Kidney (tissue), 13 donors: ENCODE measurements at regions not wholly inside any gene's neighbourhood (a gene's known extent, or its start where the extent isn't known, plus 50 kb on each side); places are given as distances from the start of the nearest gene placed in this dataset.
A peak's percentile ranks its signal among the peaks of the same experiment; 100 is the strongest.

Experiments
- DNase-seq, 5 donors: peaks; one replicate each; pipeline ENCODE4 v3.0.0-alpha.2; 2013 to 2020
- FAIRE-seq: peaks from 2 replicates; lab custom pipeline; 2012; peaks lifted over from hg19 to GRCh38; lab: Jason Lieb, UNC
- H3K27ac ChIP-seq, 2 donors: one replicate each; pipeline ENCODE4 v1.7.0; 2013; ENCODE audit warnings: low read depth in 2 of 2, low read length in 2 of 2, inconsistent platforms in 1 of 2
- H3K27me3 ChIP-seq: one replicate; pipeline ENCODE4 v1.7.1; 2013; ENCODE audit warnings: low read length, inconsistent platforms; ENCODE audit not compliant: control insufficient read depth, insufficient read depth
- H3K36me3 ChIP-seq, 3 donors: one replicate each; pipeline versions ENCODE4 v1.7.0 to v1.7.1; 2013; ENCODE audit warnings: low read length in 3 of 3, control low read depth in 1 of 3, inconsistent platforms in 1 of 3; ENCODE audit not compliant: insufficient read depth in 3 of 3, control insufficient read depth in 2 of 3
- H3K4me1 ChIP-seq, 3 donors: one replicate each; pipeline versions ENCODE4 v1.7.0 to v1.7.1; 2013; ENCODE audit warnings: low read length in 3 of 3, inconsistent platforms in 1 of 3, low read depth in 1 of 3; ENCODE audit not compliant: control insufficient read depth in 2 of 3, insufficient read depth in 2 of 3
- H3K4me3 ChIP-seq, 3 donors: one replicate each; pipeline versions ENCODE4 v1.7.0 to v1.8.1; 2013; ENCODE audit warnings: low read length in 3 of 3, control low read depth in 1 of 3, inconsistent platforms in 1 of 3
- H3K9ac ChIP-seq, 3 donors: one replicate each; pipeline versions ENCODE4 v1.7.0 to v1.7.1; 2013; ENCODE audit warnings: low read length in 3 of 3, control low read depth in 1 of 3, inconsistent platforms in 1 of 3
- H3K9me3 ChIP-seq, 3 donors: one replicate each; pipeline versions ENCODE4 v1.7.0 to v1.7.1; 2013; ENCODE audit warnings: low read length in 3 of 3, control low read depth in 1 of 3, inconsistent platforms in 1 of 3; ENCODE audit not compliant: control insufficient read depth in 2 of 3, insufficient read depth in 1 of 3
- intact Hi-C: fragments of 100-400 bp; cut with DNase I; formaldehyde crosslinking; loops from one replicate; pipeline ENCODE4 v1.11.1; 2022
- TF ChIP-seq, protein P1 (sequence below): IDR thresholded peaks from 3 replicates; pipeline ENCODE4 v1.5.1; 2012; ENCODE audit warnings: mild to moderate bottlenecking, moderate library complexity, borderline replicate concordance; ENCODE audit not compliant: insufficient read depth; ENCODE audit errors: extremely low read depth
- donor health status: control.
- donor health status: control.
- donor health status: control.
- donor health status: control.
- donor health status: control.
- donor health status: DM: yes; HTN: yes; CAD: no.
- donor health status: Normal renal cell carcinoma (clear cell type).

DNA sequence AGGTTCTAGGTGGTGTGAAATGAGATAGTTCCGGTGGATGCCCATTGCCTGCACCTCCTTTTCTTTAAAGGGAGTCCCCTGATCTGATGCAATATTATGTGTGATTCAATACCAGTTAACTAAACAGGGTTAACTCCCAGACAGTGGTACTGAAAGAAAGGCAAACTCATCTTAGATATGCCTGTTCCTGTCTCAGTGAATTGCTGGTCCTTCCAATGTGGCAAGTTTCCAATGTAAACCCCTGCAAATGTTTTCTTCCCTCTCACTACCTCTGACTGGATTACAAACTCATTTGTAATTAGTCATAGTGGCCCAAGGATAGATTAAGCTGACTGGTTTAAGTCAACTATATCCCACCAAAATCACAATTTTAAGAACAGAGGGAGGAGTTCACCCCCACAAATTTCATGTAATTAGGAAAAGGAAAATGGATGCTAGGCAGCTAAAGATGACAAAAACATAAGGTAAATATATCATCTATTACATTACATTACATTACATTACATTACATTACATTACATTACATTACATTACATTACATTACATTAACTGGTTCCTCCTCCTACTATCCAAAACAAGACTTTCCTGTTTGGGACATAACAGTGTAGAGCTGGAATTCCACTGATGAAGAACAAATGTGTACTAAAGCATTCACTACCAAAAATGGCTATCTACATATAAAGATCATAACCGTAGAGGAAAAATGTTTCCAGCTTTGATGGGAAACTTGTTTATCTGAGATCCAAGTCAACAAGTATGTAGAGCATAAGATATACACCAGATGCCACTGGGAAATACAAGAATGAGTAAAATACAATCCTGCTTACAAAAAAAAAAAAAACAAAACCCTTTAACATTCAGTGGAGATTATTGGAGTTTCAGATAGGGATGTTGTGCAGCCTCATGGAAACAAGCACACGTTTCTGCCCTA is 121.5 kb upstream of the SNX2 start:
- Histone ChIP-seq H3K4me1 (no peaks in the 10 kb centered on the region), H3K9ac (no peak overlapping the region), H3K27ac (no peak overlapping the region), H3K4me3 (no peak overlapping the region), H3K27me3 (no peaks in the 10 kb centered on the region), H3K36me3 (no peaks in the 10 kb centered on the region), H3K9me3 (no peaks in the 10 kb centered on the region)
- DNase-seq = peak in 2 of 5 donors; percentile 31 to 44
- TF ChIP-seq, protein P1, sequence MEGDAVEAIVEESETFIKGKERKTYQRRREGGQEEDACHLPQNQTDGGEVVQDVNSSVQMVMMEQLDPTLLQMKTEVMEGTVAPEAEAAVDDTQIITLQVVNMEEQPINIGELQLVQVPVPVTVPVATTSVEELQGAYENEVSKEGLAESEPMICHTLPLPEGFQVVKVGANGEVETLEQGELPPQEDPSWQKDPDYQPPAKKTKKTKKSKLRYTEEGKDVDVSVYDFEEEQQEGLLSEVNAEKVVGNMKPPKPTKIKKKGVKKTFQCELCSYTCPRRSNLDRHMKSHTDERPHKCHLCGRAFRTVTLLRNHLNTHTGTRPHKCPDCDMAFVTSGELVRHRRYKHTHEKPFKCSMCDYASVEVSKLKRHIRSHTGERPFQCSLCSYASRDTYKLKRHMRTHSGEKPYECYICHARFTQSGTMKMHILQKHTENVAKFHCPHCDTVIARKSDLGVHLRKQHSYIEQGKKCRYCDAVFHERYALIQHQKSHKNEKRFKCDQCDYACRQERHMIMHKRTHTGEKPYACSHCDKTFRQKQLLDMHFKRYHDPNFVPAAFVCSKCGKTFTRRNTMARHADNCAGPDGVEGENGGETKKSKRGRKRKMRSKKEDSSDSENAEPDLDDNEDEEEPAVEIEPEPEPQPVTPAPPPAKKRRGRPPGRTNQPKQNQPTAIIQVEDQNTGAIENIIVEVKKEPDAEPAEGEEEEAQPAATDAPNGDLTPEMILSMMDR = no peak
- no peak for FAIRE-seq
- intact Hi-C loops = no loop called here

DNA sequence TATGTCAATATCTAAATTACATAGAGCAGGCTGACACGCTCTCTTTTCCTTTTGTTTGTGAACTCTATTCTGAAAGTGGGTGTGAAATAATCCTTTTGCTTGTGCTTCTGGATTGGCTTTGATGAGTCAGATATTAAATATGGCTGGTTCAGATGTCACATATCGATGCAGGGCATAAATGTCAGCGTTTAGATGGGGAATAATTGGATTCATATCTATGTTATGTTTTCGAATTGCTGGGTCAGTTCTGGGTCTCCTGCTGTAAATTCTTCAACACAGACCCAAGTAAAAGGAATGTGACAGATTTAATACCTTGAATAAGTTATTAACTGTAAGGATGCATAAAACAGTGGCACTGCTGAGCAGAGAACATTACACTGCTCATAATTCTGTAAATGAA is 118.7 kb upstream of the SNX2 start:
- DNase-seq (no peak), FAIRE-seq (no peak)
- H3K27me3 ChIP-seq = no peaks in the 10 kb centered on the region
- no peaks in the 10 kb centered on the region for H3K4me1 ChIP-seq
- H3K36me3 ChIP-seq = no peaks in the 10 kb centered on the region
- intact Hi-C loops = no loop called here
- no peak overlapping the region for H3K9ac ChIP-seq
- H3K4me3 ChIP-seq = no peak overlapping the region
- no peaks in the 10 kb centered on the region for H3K9me3 ChIP-seq
- TF ChIP-seq, protein P1 = no peak
- H3K27ac ChIP-seq = no peak overlapping the region

DNA sequence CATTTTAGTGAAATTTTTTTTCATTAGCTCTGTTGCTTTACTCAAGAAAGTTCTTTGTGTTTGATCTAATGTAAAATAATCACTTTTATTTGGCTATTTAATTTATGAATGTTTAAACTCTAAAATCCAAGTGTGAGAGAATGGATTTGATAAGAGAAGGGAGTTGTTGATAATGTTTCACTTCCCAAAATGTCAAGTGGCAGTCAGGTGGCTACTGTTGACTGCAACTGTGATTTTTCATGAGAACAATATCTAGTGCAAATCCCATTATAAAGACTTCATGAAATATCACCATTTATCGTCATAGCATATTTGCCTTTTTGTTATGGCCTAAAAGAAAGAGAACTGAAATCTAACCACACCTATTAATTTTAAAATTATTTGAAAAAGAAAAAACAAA is 118.3 kb upstream of the SNX2 start:
- FAIRE-seq = no peak
- TF ChIP-seq, protein P1 = no peak
- H3K27ac ChIP-seq = no peak overlapping the region
- intact Hi-C loops = no loop called here
- H3K9me3 ChIP-seq = no peaks in the 10 kb centered on the region
- H3K9ac ChIP-seq = no peak overlapping the region
- H3K36me3 ChIP-seq = no peaks in the 10 kb centered on the region
- no peaks in the 10 kb centered on the region for H3K4me1 ChIP-seq
- H3K4me3 ChIP-seq = no peak overlapping the region
- DNase-seq = no peak
- no peaks in the 10 kb centered on the region for H3K27me3 ChIP-seq
